ENCODE measurements at regions not wholly inside any gene's neighbourhood (a gene's known extent, or its start where the extent isn't known, plus 50 kb on each side); places are given as distances from the start of the nearest gene placed in this dataset.

- no peak for DNase-seq (ENCODE audit: low spot score)
Measured at GRCh38 chr11:90846628-90847027, 623.8 kb upstream of the CHORDC1 start.

GRCh38 chr11:90845799-90846198 lies 623.0 kb upstream of the CHORDC1 start:
- no peak for DNase-seq (ENCODE audit: low spot score)

GRCh38 chr11:90845126-90845525 lies 622.3 kb upstream of the CHORDC1 start:
- no peak for DNase-seq (ENCODE audit: low spot score)

- DNase-seq (ENCODE audit: low spot score), result no peak
Measured at GRCh38 chr11:90844041-90844440, 621.2 kb upstream of the CHORDC1 start.

GRCh38 chr11:90842681-90843080 lies 619.8 kb upstream of the CHORDC1 start:
- no peak for DNase-seq (ENCODE audit: low spot score)

- no peak for DNase-seq (ENCODE audit: low spot score)
Measured at GRCh38 chr11:90840071-90840470, 617.2 kb upstream of the CHORDC1 start.

GRCh38 chr11:90836031-90836430 lies 613.2 kb upstream of the CHORDC1 start:
- no peak for DNase-seq (ENCODE audit: low spot score)

- DNase-seq (ENCODE audit: low spot score), result no peak
Measured at GRCh38 chr11:90823446-90823845, 600.6 kb upstream of the CHORDC1 start.

GRCh38 chr11:90822996-90823395 lies 600.1 kb upstream of the CHORDC1 start:
- no peak for DNase-seq (ENCODE audit: low spot score)

- no peak for DNase-seq (ENCODE audit: low spot score)
Measured at GRCh38 chr11:90818196-90818745, 595.4 kb upstream of the CHORDC1 start.

GRCh38 chr11:90809581-90809980 lies 586.7 kb upstream of the CHORDC1 start:
- no peak for DNase-seq (ENCODE audit: low spot score)

- no peak for DNase-seq (ENCODE audit: low spot score)
Measured at GRCh38 chr11:90805172-90805571, 582.3 kb upstream of the CHORDC1 start.

- no peak for DNase-seq (ENCODE audit: low spot score)
Measured at GRCh38 chr11:90803831-90804230, 581.0 kb upstream of the CHORDC1 start.

- no peak for DNase-seq (ENCODE audit: low spot score)
Measured at GRCh38 chr11:90803366-90803765, 580.5 kb upstream of the CHORDC1 start.

GRCh38 chr11:90798769-90799168 lies 575.9 kb upstream of the CHORDC1 start:
- no peak for DNase-seq (ENCODE audit: low spot score)

GRCh38 chr11:90795746-90796145 lies 572.9 kb upstream of the CHORDC1 start:
- DNase-seq (ENCODE audit: low spot score), result no peak

GRCh38 chr11:90788961-90789360 lies 566.1 kb upstream of the CHORDC1 start:
- DNase-seq (ENCODE audit: low spot score), result no peak

GRCh38 chr11:90784241-90784814 lies 561.5 kb upstream of the CHORDC1 start:
- DNase-seq (ENCODE audit: low spot score), result no peak

- no peak for DNase-seq (ENCODE audit: low spot score)
Measured at GRCh38 chr11:90783111-90783510, 560.3 kb upstream of the CHORDC1 start.

- DNase-seq (ENCODE audit: low spot score), result no peak
Measured at GRCh38 chr11:90779098-90779497, 556.2 kb upstream of the CHORDC1 start.

GRCh38 chr11:90775567-90776165 lies 552.8 kb upstream of the CHORDC1 start:
- DNase-seq (ENCODE audit: low spot score), result no peak

GRCh38 chr11:90774727-90775566 lies 552.1 kb upstream of the CHORDC1 start:
- DNase-seq (ENCODE audit: low spot score), result no peak

- no peak for DNase-seq (ENCODE audit: low spot score)
Measured at GRCh38 chr11:90770007-90770406, 547.2 kb upstream of the CHORDC1 start.

All from mucosa of gallbladder (tissue), 1 donor.